ENCODE measurements at regions not wholly inside any gene's neighbourhood (a gene's known extent, or its start where the extent isn't known, plus 50 kb on each side); places are given as distances from the start of the nearest gene placed in this dataset.
A peak's percentile ranks its signal among the peaks of the same experiment; 100 is the strongest.

DNA sequence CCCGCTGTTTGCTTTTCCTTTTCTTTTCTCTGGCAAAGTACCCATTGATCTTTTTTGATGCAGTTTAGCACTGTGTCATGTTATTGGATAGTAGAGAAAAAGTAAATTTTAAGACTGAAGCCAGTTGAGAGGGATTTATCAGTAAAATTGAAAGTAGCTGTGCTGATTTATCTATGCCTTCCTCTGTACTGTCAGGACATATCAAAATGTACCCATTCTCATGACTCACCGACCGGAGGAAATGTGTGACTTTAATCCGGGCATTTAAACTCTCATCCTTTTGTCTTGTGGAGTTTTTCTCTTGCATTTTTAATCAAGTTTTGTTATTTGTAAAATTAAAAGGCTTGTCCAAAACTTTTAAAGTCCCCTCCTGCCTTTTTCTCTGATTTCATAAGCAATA lies 276.6 kb upstream of the FMN2 start:
- TF ChIP-seq EZH2 (IDR thresholded peaks at IDR 0.05; ENCODE audit: insufficient read depth, poor library complexity, severe bottlenecking) (no peak), EZH2phosphoT487 (IDR thresholded peaks at IDR 0.05; ENCODE audit: insufficient read depth, low read depth) (no peak)
- in situ Hi-C loops (cut with MboI), result no loop called here
- H3K9me3 ChIP-seq (ENCODE audit: low read depth), result no peaks in the 10 kb centered on the region
- 60 to 63% methylated on average over 4 of the region's 4 CpGs for WGBS, 2 experiments (ENCODE audit: low coverage in 1 of 2, low lambda C conversion rate in 2 of 2, missing lambda C conversion rate in 2 of 2)
- no peak for DNase-seq
- no peak overlapping the region for H3K4me2 ChIP-seq (ENCODE audit: unreplicated experiment)
- H3K9me2 ChIP-seq (ENCODE audit: insufficient read depth), result no peaks in the 10 kb centered on the region
- H3K9ac ChIP-seq, result no peak overlapping the region
- H3F3A ChIP-seq (ENCODE audit: insufficient read depth), result no peaks in the 10 kb centered on the region
- no peak overlapping the region for H3K27ac ChIP-seq
- no peaks in the 10 kb centered on the region; the same call in 1 of the 2 replicates for H3K4me1 ChIP-seq (ENCODE audit: insufficient read depth)
- no peaks in the 10 kb centered on the region for H4K20me1 ChIP-seq (ENCODE audit: insufficient read depth)
- no peaks in the 10 kb centered on the region; the same call in 1 of the 2 replicates for H3K27me3 ChIP-seq (replicated peaks; ENCODE audit: insufficient read depth)
- H2AFZ ChIP-seq, result no peak overlapping the region
- no peaks in the 10 kb centered on the region for H3K36me3 ChIP-seq (ENCODE audit: low read depth)
- H3K79me2 ChIP-seq (ENCODE audit: insufficient read depth), result no peaks in the 10 kb centered on the region
- H3K4me3 ChIP-seq, result no peak overlapping the region

GRCh38 chr1:239816081-239816782 lies 275.5 kb upstream of the FMN2 start:
- H3K27me3 ChIP-seq (replicated peaks; ENCODE audit: insufficient read depth), result no peaks in the 10 kb centered on the region
- H3K4me1 ChIP-seq (ENCODE audit: insufficient read depth), result no peaks in the 10 kb centered on the region; the same call in 1 of the 2 replicates
- no peaks in the 10 kb centered on the region for H3F3A ChIP-seq (ENCODE audit: insufficient read depth)
- 9 to 10% methylated on average over 5 of the region's 5 CpGs for WGBS, 2 experiments (ENCODE audit: low coverage in 1 of 2, low lambda C conversion rate in 2 of 2, missing lambda C conversion rate in 2 of 2)
- H3K36me3 ChIP-seq (ENCODE audit: low read depth), result no peaks in the 10 kb centered on the region
- no peak overlapping the region for H3K4me2 ChIP-seq (ENCODE audit: unreplicated experiment)
- no peak overlapping the region for H3K4me3 ChIP-seq
- DNase-seq, result peak; percentile 62
- H3K79me2 ChIP-seq (ENCODE audit: insufficient read depth), result no peaks in the 10 kb centered on the region
- no peak overlapping the region for H2AFZ ChIP-seq
- no peak overlapping the region for H3K9ac ChIP-seq
- in situ Hi-C loops (cut with MboI), result no loop called here
- TF ChIP-seq EZH2 (IDR thresholded peaks at IDR 0.05; ENCODE audit: insufficient read depth, poor library complexity, severe bottlenecking) (no peak), EZH2phosphoT487 (IDR thresholded peaks at IDR 0.05; ENCODE audit: insufficient read depth, low read depth) (no peak)
- no peaks in the 10 kb centered on the region for H3K9me2 ChIP-seq (ENCODE audit: insufficient read depth)
- H3K9me3 ChIP-seq (ENCODE audit: low read depth), result no peaks in the 10 kb centered on the region
- H4K20me1 ChIP-seq (ENCODE audit: insufficient read depth), result no peaks in the 10 kb centered on the region
- H3K27ac ChIP-seq, result no peak overlapping the region

DNA sequence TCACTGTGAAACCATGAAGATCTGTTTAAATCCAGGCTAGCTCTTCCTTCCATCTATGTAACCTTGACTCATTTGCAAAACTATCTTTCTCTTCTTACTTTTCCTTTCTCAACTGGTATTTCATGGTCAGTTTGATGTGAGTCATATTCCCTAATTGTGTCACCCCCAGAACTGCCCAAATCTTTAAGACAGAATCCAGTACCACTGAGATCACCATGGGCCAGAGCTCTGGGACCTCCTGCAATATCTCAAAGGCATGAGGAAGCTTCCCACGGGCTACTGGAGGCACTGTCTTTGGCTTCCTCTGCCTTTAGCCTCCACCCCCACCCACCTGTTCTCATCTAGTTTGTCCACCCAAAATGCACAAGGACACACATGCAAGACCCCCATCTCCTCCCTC lies 274.4 kb upstream of the FMN2 start:
- H3K27ac ChIP-seq, result no peak overlapping the region
- TF ChIP-seq EZH2 (IDR thresholded peaks at IDR 0.05; ENCODE audit: insufficient read depth, poor library complexity, severe bottlenecking) (no peak), EZH2phosphoT487 (IDR thresholded peaks at IDR 0.05; ENCODE audit: insufficient read depth, low read depth) (no peak)
- in situ Hi-C loops (cut with MboI), result no loop called here
- no peak overlapping the region for H3K4me2 ChIP-seq (ENCODE audit: unreplicated experiment)
- no peak overlapping the region for H3K9ac ChIP-seq
- 19 to 32% methylated on average over 1 of the region's 1 CpG for WGBS, 2 experiments (ENCODE audit: low coverage in 1 of 2, low lambda C conversion rate in 2 of 2, missing lambda C conversion rate in 2 of 2)
- no peaks in the 10 kb centered on the region for H3K36me3 ChIP-seq (ENCODE audit: low read depth)
- no peaks in the 10 kb centered on the region for H4K20me1 ChIP-seq (ENCODE audit: insufficient read depth)
- H3K9me3 ChIP-seq (ENCODE audit: low read depth), result no peaks in the 10 kb centered on the region
- H3K9me2 ChIP-seq (ENCODE audit: insufficient read depth), result no peaks in the 10 kb centered on the region
- H3K4me3 ChIP-seq, result no peak overlapping the region
- no peak overlapping the region for H2AFZ ChIP-seq
- no peaks in the 10 kb centered on the region for H3K79me2 ChIP-seq (ENCODE audit: insufficient read depth)
- H3F3A ChIP-seq (ENCODE audit: insufficient read depth), result no peaks in the 10 kb centered on the region
- no peak for DNase-seq
- H3K4me1 ChIP-seq (ENCODE audit: insufficient read depth), result no peaks in the 10 kb centered on the region; the same call in 1 of the 2 replicates
- H3K27me3 ChIP-seq (replicated peaks; ENCODE audit: insufficient read depth), result no peaks in the 10 kb centered on the region

- no peak overlapping the region for H3K27ac ChIP-seq
- WGBS, 2 experiments (ENCODE audit: low coverage in 1 of 2, low lambda C conversion rate in 2 of 2, missing lambda C conversion rate in 2 of 2), result 17 to 18% methylated on average over 7 of the region's 7 CpGs
- no peak overlapping the region for H3K4me2 ChIP-seq (ENCODE audit: unreplicated experiment)
- no peaks in the 10 kb centered on the region for H3K9me3 ChIP-seq (ENCODE audit: low read depth)
- H3K27me3 ChIP-seq (replicated peaks; ENCODE audit: insufficient read depth), result no peaks in the 10 kb centered on the region
- H3K79me2 ChIP-seq (ENCODE audit: insufficient read depth), result no peaks in the 10 kb centered on the region
- H3F3A ChIP-seq (ENCODE audit: insufficient read depth), result no peaks in the 10 kb centered on the region
- no peak overlapping the region for H2AFZ ChIP-seq
- no peaks in the 10 kb centered on the region for H3K9me2 ChIP-seq (ENCODE audit: insufficient read depth)
- no peaks in the 10 kb centered on the region for H4K20me1 ChIP-seq (ENCODE audit: insufficient read depth)
- no peak overlapping the region for H3K9ac ChIP-seq
- no peak for TF ChIP-seq EZH2 (IDR thresholded peaks at IDR 0.05; ENCODE audit: insufficient read depth, poor library complexity, severe bottlenecking)
- TF ChIP-seq EZH2phosphoT487 (IDR thresholded peaks at IDR 0.05; ENCODE audit: insufficient read depth, low read depth), result no peak
- in situ Hi-C loops (cut with MboI), result no loop called here
- no peak overlapping the region for H3K4me3 ChIP-seq
- no peaks in the 10 kb centered on the region; the same call in 1 of the 2 replicates for H3K4me1 ChIP-seq (ENCODE audit: insufficient read depth)
- H3K36me3 ChIP-seq (ENCODE audit: low read depth), result no peaks in the 10 kb centered on the region
- no peak for DNase-seq
Measured at GRCh38 chr1:239817801-239818200, 273.9 kb upstream of the FMN2 start.

Data from GM23248 (cell line).